ENCODE measurements at regions not wholly inside any gene's neighbourhood (a gene's known extent, or its start where the extent isn't known, plus 50 kb on each side); places are given as distances from the start of the nearest gene placed in this dataset.

DNA sequence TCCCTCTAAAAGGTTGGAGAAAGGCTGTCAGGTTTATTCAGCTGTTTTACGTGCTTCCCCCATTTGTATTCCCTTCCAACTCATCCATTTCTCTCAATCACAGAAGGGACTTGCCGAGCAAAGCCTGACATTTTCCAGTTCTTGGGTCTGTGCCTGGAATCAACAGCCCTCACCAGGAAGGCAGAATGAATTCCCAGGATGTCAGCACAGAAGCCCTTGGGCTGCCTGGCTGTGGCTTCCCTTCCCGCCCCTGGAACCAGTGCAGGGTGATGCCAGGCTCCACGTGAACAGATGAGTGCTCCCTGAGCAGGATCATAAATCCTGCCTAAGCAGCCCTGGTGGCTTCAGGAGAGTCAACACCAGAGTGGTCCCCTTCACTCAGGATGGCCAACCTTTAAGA, 86.1 kb upstream of the CD83 start:
- DNase-seq (ENCODE audit: low read depth in 4 of 4, low spot score in 1 of 4): no peak

- DNase-seq (ENCODE audit: low read depth in 4 of 4, low spot score in 1 of 4): no peak
These were observed 82.3 kb upstream of the CD83 start for GRCh38 chr6:14035071-14035847.

DNA sequence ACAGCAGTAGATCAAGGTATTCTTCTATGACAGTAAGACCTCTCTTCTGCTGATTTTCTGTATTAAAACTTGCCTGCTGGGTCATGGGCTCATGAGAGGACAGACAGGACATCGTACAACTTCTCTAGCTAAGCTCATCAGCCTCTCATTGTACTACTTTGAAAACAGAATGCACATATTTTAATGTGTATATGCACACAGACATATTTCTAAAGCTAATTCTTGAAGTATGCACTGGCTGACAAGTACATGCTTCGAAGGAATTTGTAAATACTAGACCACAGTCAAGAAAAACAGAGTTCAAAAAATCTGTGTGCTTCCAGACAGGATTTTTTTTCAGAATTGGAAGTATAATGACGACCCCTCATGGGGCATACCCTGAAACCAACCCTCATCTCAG, 81.7 kb upstream of the CD83 start:
- no peak for DNase-seq (ENCODE audit: low read depth in 4 of 4, low spot score in 1 of 4)

DNA sequence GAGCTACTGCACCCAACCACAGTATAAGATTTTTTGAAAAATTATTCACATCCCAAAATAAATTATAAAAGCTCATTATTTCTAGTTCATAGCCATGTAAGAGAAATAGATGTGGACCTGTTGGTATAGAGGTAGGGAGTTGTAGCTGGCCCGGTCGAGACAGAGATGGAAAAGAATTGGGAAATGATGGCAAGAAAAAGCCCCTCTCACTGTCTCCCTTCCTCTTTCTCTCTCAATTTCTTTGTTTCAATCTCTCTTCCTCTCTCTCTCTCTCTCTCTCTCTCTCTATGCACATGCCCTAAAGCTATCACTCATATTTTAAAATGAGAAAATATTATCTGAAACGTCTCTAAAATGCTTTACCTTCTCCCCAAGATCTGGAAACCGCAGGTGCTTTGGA, 80.7 kb upstream of the CD83 start:
- DNase-seq (ENCODE audit: low read depth in 4 of 4, low spot score in 1 of 4): no peak

DNA sequence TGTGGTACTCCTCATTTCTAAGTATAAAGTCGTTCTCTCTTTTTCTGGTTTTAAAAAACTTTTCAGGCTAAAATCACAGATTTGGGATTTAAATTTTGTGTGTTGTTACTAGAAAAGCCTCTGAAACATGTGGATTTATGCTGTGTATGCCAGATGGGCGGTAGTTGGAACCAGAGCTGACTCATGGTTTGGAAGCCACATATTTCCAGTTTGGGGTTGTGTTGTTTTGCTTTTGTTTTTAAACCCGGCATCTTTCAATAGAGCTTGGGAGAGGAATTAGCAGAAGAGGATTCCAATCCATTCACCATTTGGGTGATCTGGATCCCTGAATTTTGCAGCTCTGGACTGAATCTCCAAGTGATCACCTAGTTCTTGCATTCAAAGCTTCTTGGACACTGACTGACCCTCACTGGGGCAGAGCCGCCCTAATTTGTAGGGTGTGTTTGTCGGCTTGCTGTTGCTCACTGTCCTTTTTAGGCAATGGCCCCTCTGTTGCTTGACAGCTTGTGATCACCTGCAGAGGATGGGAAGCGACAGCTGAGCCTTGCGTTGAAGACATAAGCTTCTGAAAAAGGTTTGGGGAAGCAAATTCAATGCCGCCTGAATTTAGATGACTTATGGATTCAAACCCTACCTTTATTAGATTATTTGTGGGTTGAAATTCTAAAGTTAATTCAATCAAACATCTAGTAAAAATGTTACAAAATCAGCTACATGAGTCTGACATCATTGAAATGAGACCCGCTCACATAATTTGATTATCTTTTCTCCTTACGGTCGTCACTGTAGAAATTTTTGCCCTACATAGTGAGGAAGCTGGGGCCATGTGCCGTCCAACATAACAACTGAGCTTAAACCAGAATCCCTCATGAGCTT, 79.9 kb upstream of the CD83 start:
- no peak for DNase-seq (ENCODE audit: low read depth in 4 of 4, low spot score in 1 of 4)

GRCh38 chr6:14038467-14039437, 78.8 kb upstream of the CD83 start:
- no peak for DNase-seq (ENCODE audit: low read depth in 4 of 4, low spot score in 1 of 4)

- DNase-seq (ENCODE audit: low read depth in 4 of 4, low spot score in 1 of 4): no peak
These were observed 77.5 kb upstream of the CD83 start for GRCh38 chr6:14040042-14040441.

- DNase-seq (ENCODE audit: low read depth in 4 of 4, low spot score in 1 of 4): peak in 3 of 4 experiments; percentile 10 to 27 (median 20)
These were observed 71.0 kb upstream of the CD83 start for GRCh38 chr6:14046476-14047068.

DNA sequence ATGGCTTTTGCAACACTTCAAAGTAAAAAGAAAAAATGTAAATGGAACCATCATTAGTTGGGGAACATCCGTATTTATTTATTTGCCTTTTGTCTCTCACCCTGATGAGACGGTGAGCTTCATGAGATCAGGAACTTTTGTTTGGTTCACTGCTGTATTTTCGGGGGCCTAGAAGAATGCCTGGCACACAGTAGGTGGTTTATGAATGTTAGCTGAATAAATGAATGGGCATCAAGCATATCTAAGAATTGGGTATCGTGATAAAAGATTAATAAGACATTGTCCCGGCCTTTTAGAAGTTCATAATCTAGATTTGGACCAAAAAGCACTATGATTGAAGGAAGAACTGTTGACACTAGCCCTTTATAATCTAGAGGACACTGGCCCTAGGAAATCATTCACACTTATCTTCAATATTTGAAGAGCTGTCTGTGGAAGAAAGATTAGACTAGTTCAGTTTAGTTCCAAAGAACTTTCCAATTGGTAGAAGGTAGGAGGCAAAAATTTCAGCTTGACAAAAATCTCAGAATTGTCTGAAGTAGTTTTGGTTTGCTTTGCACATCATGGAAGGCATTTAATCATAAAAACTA, 70.3 kb upstream of the CD83 start:
- no peak for DNase-seq (ENCODE audit: low read depth in 4 of 4, low spot score in 1 of 4)

GRCh38 chr6:14048837-14049236, 68.7 kb upstream of the CD83 start:
- no peak for DNase-seq (ENCODE audit: low read depth in 4 of 4, low spot score in 1 of 4)

DNA sequence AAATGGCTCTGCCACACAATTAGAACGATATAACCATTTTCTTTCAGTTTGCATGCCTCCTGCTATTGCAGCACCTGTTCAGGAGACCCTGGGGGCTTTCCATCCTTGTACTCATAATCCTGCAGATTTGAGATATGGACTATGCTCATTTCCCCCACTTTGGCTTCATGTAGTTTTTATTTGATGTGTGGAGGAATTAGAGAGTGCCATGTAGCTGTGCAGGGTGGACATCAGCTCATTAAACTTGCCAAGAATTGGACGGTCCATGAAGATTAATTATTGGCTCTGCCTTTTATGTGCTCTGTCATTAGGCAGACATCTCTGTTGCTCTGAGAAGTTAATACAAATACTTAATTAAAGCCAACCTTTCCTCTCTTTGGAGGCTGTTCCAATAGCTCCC, 66.2 kb upstream of the CD83 start:
- DNase-seq (ENCODE audit: low read depth in 4 of 4, low spot score in 1 of 4): no peak

DNA sequence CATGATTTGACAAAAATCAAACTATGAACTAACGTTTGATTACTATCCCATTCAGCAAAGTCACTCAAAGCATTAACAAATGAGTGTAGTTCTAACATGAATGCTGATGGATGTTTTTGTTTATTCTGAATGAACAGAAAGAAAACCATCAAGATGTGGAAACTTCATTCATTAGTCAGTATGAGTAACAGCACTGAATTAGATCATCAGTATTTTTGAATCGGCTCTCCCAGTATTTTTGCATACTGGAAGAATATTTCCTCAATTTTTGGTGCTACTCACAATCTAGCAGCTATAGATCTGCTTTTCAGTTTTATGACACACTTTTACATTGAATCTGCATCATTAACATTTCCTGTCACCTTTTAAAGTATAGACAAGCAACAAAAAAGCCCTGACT, 63.8 kb upstream of the CD83 start:
- no peak for DNase-seq (ENCODE audit: low read depth in 4 of 4, low spot score in 1 of 4)

DNA sequence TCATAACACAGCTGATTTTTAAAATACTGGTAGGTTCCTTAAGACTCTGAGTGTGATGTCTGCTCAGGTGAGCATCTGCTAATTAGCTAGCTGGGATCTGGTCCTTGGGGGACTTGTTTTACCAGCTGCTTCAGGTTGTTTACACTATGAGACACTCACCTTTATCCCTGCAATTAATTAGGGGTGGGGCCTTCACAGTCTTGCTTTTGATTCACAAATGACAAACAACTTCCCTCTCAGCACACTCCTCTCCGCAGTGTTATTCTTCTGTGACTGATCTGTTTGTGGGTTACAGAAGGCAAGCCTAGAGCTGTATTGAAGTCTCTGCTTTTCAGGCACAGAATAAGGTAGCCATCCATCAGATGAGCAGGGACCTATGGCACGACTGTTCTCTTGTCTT, 62.0 kb upstream of the CD83 start:
- DNase-seq (ENCODE audit: low read depth in 4 of 4, low spot score in 1 of 4): no peak

GRCh38 chr6:14058029-14058695, 59.4 kb upstream of the CD83 start:
- DNase-seq (ENCODE audit: low read depth in 4 of 4, low spot score in 1 of 4): no peak

DNA sequence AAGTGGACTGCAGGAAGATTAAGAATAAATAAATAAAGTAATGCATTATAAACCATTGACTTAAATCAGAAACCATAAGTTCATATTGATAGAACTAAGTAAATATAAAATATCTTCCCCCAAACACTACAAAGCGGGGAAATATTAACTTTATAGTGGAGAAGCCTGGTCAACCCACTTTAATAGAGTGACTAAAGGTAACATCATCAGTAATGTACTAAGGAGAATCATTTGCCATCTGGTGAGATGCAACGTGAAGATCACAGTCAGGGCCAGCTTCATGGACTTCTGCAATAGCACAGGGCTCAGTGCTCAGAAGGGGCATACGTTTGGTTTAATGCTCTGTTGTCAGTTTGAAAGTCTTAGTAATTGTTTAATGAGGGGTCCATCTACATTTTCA, 58.8 kb upstream of the CD83 start:
- no peak for DNase-seq (ENCODE audit: low read depth in 4 of 4, low spot score in 1 of 4)

DNA sequence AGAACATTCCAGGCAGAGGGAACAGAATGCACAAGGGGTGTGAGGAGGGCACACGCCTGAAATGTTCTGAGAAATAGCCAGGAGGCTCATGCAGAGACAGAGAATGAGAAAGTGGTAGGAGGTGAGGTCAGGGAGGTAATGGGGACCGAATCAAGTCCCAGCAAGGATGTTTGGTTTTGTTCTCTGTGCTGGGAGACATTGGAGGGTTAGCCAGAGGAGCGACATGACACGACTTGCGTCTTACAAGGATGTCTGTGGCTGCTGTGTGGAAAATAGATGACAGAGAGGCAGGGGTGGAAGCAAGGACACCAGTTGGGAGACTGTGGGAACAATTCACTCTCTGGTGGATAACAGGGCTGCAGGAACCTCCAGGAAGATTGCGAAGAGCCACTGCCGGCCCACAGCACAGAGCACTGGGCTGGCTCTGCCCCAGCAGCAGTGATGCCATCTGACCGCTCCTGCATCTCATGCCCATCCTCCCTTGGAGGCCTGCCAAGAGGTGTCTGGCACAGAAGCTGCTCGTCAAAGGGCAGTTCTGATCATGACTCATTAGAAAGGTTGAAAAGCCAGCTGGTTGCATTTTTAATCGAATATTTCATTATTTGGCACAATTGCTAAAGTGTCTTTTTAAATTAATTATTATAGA, 57.7 kb upstream of the CD83 start:
- DNase-seq (ENCODE audit: low read depth in 4 of 4, low spot score in 1 of 4): no peak

DNA sequence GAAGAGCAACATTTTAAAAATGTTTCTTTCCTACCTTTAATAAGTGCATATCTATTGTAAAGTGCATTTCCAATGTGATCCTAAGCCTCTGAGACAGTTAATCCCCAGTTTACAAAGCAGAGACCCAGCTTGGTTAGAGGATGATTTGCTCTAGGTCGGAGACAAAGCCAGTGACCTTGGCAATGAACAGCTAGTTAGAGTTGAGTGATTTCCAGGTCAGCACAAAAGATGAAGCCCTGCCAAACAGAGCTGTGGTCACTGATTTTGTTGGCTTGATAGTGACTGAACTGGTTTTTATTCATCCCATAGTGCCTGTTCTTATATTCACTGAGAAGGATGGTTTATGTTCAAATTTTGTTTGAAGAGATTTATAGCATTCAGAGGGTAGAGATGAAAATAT, 56.6 kb upstream of the CD83 start:
- no peak for DNase-seq (ENCODE audit: low read depth in 4 of 4, low spot score in 1 of 4)

DNA sequence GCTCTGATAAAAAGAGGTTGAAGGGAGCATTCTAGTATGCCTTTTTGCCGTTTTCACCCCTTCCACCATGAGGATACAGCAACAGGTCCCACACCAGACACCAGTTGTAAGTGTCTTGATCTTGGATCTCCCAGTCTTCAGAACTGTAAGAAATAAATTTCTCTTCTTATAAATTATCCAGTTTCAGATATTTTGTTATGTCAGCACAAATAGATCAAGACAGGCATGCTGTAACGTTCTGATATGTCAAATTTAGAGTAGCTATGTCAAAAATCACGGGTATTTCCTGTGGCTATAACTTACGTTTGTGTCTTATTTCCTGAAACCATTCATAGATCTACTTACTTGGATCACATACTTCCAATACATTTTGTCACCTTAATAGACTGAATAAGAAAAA, 55.9 kb upstream of the CD83 start:
- no peak for DNase-seq (ENCODE audit: low read depth in 4 of 4, low spot score in 1 of 4)

DNA sequence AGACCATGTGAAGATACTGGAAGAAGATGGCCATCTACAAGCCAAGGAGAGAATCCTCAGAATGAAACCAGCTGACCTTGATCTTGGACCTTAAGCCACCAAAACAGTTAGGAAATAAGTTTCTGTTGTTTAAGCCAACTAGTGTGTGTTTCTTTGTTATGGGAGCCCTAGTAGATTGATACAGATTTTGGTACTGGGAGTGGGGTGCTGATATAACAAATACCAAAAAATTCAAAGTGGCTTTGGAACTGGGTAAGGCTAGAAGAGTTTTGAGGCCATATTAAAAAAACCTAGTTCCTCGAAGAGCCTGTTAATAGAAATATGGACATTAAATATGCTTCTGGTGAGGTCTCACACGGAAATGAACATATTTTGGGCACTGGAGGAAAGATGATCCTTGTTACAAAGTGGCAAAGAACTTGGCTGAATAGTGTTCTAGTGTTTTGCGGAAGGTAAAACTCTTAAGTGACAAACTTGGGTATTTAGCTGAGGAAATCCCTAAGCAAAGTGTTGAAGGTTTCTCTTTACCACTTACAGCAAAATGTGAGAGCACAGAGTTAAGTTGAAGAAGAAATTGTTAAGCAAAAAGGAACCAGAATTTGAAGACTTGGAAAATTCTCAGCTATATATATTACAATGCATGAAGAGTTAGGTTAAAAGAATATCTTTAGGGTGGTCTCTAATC, 55.1 kb upstream of the CD83 start:
- no peak for DNase-seq (ENCODE audit: low read depth in 4 of 4, low spot score in 1 of 4)

All from stimulated activated CD4-positive, alpha-beta T cell treated with anti-CD3 and anti-CD28 coated beads, Interleukin-1b, Interleukin-23, amount 100 ng/mL, for 24 hours (primary cell).